ENCODE measurements at regions not wholly inside any gene's neighbourhood (a gene's known extent, or its start where the extent isn't known, plus 50 kb on each side); places are given as distances from the start of the nearest gene placed in this dataset.

GRCh38 chr16:10232757-10233156 lies 50.5 kb upstream of the GRIN2A start:
- no CpG with 5 or more reads among the region's 1 CpG for WGBS (ENCODE audit: insufficient coverage)
- peaks cover 4% of the 10 kb centered on the region for H3K9me3 ChIP-seq (replicated peaks; ENCODE audit: control insufficient read depth, low read depth, low read length)
- no peaks in the 10 kb centered on the region for H3K36me3 ChIP-seq (ENCODE audit: control insufficient read depth, insufficient read depth, low read length)
- DNase-seq = no peak
- no peak overlapping the region for H3K27ac ChIP-seq (ENCODE audit: low read length)
- no peak overlapping the region for H3K4me3 ChIP-seq (ENCODE audit: low read length)
- H3K4me1 ChIP-seq (ENCODE audit: control insufficient read depth, insufficient read depth, low read length) = no peaks in the 10 kb centered on the region
- no peaks in the 10 kb centered on the region for H3K27me3 ChIP-seq (ENCODE audit: control insufficient read depth, insufficient read depth, low read length)

GRCh38 chr16:10239640-10240039 lies 57.4 kb upstream of the GRIN2A start:
- Histone ChIP-seq H3K27ac (ENCODE audit: low read length) (no peak overlapping the region), H3K27me3 (ENCODE audit: control insufficient read depth, insufficient read depth, low read length) (peaks cover 4% of the 10 kb centered on the region), H3K9me3 (replicated peaks; ENCODE audit: control insufficient read depth, low read depth, low read length) (no peaks in the 10 kb centered on the region), H3K36me3 (ENCODE audit: control insufficient read depth, insufficient read depth, low read length) (no peaks in the 10 kb centered on the region), H3K4me1 (ENCODE audit: control insufficient read depth, insufficient read depth, low read length) (no peaks in the 10 kb centered on the region), H3K4me3 (ENCODE audit: low read length) (no peak overlapping the region)
- DNase-seq = no peak
- 64% methylated on average over 3 of the region's 8 CpGs for WGBS (ENCODE audit: insufficient coverage)

GRCh38 chr16:10240854-10241613 lies 58.8 kb upstream of the GRIN2A start:
- WGBS (ENCODE audit: insufficient coverage) = 83% methylated on average over 1 of the region's 7 CpGs
- Histone ChIP-seq H3K9me3 (replicated peaks; ENCODE audit: control insufficient read depth, low read depth, low read length) (no peaks in the 10 kb centered on the region), H3K4me1 (ENCODE audit: control insufficient read depth, insufficient read depth, low read length) (no peaks in the 10 kb centered on the region), H3K36me3 (ENCODE audit: control insufficient read depth, insufficient read depth, low read length) (no peaks in the 10 kb centered on the region), H3K27ac (ENCODE audit: low read length) (no peak overlapping the region), H3K4me3 (ENCODE audit: low read length) (no peak overlapping the region), H3K27me3 (ENCODE audit: control insufficient read depth, insufficient read depth, low read length) (peaks cover 7% of the 10 kb centered on the region)
- DNase-seq = no peak

- Histone ChIP-seq H3K27ac (ENCODE audit: low read length) (no peak overlapping the region), H3K9me3 (replicated peaks; ENCODE audit: control insufficient read depth, low read depth, low read length) (no peaks in the 10 kb centered on the region), H3K4me1 (ENCODE audit: control insufficient read depth, insufficient read depth, low read length) (no peaks in the 10 kb centered on the region), H3K4me3 (ENCODE audit: low read length) (no peak overlapping the region), H3K36me3 (ENCODE audit: control insufficient read depth, insufficient read depth, low read length) (no peaks in the 10 kb centered on the region), H3K27me3 (ENCODE audit: control insufficient read depth, insufficient read depth, low read length) (peaks cover 7% of the 10 kb centered on the region)
- DNase-seq = no peak
- WGBS (ENCODE audit: insufficient coverage) = 10% methylated on average over 1 of the region's 2 CpGs
Observed at GRCh38 chr16:10242097-10242496, 59.9 kb upstream of the GRIN2A start.

GRCh38 chr16:10242916-10243315 lies 60.7 kb upstream of the GRIN2A start:
- Histone ChIP-seq H3K36me3 (ENCODE audit: control insufficient read depth, insufficient read depth, low read length) (no peaks in the 10 kb centered on the region), H3K27me3 (ENCODE audit: control insufficient read depth, insufficient read depth, low read length) (peaks cover 7% of the 10 kb centered on the region), H3K9me3 (replicated peaks; ENCODE audit: control insufficient read depth, low read depth, low read length) (no peaks in the 10 kb centered on the region), H3K4me3 (ENCODE audit: low read length) (no peak overlapping the region), H3K4me1 (ENCODE audit: control insufficient read depth, insufficient read depth, low read length) (no peaks in the 10 kb centered on the region), H3K27ac (ENCODE audit: low read length) (no peak overlapping the region)
- WGBS (ENCODE audit: insufficient coverage) = 100% methylated on average over 1 of the region's 6 CpGs
- no peak for DNase-seq

GRCh38 chr16:10245002-10245401 lies 62.8 kb upstream of the GRIN2A start:
- no CpG with 5 or more reads among the region's 10 CpGs for WGBS (ENCODE audit: insufficient coverage)
- no peak overlapping the region for H3K27ac ChIP-seq (ENCODE audit: low read length)
- H3K36me3 ChIP-seq (ENCODE audit: control insufficient read depth, insufficient read depth, low read length) = no peaks in the 10 kb centered on the region
- DNase-seq = no peak
- no peak overlapping the region for H3K4me3 ChIP-seq (ENCODE audit: low read length)
- peaks cover 5% of the 10 kb centered on the region for H3K27me3 ChIP-seq (ENCODE audit: control insufficient read depth, insufficient read depth, low read length)
- H3K9me3 ChIP-seq (replicated peaks; ENCODE audit: control insufficient read depth, low read depth, low read length) = no peaks in the 10 kb centered on the region
- H3K4me1 ChIP-seq (ENCODE audit: control insufficient read depth, insufficient read depth, low read length) = no peaks in the 10 kb centered on the region

- 35% methylated on average over 11 of the region's 12 CpGs for WGBS (ENCODE audit: insufficient coverage)
Observed at GRCh38 chr16:10250137-10250828, 68.1 kb upstream of the GRIN2A start.

GRCh38 chr16:10252155-10252554 lies 69.9 kb upstream of the GRIN2A start:
- H3K4me3 ChIP-seq (ENCODE audit: low read length) = no peak overlapping the region
- 86% methylated on average over 31 of the region's 31 CpGs for WGBS (ENCODE audit: insufficient coverage)
- no peak overlapping the region for H3K27ac ChIP-seq (ENCODE audit: low read length)
- H3K4me1 ChIP-seq (ENCODE audit: control insufficient read depth, insufficient read depth, low read length) = no peaks in the 10 kb centered on the region
- H3K9me3 ChIP-seq (replicated peaks; ENCODE audit: control insufficient read depth, low read depth, low read length) = no peaks in the 10 kb centered on the region
- H3K27me3 ChIP-seq (ENCODE audit: control insufficient read depth, insufficient read depth, low read length) = peaks cover 4% of the 10 kb centered on the region
- H3K36me3 ChIP-seq (ENCODE audit: control insufficient read depth, insufficient read depth, low read length) = no peaks in the 10 kb centered on the region
- DNase-seq = no peak

More at GRCh38 chr16:10250137-10250828, 68.1 kb upstream of the GRIN2A start:
- Histone ChIP-seq H3K9me3 (replicated peaks; ENCODE audit: control insufficient read depth, low read depth, low read length) (no peaks in the 10 kb centered on the region), H3K4me3 (ENCODE audit: low read length) (no peak overlapping the region), H3K4me1 (ENCODE audit: control insufficient read depth, insufficient read depth, low read length) (no peaks in the 10 kb centered on the region), H3K36me3 (ENCODE audit: control insufficient read depth, insufficient read depth, low read length) (no peaks in the 10 kb centered on the region), H3K27ac (ENCODE audit: low read length) (no peak overlapping the region), H3K27me3 (ENCODE audit: control insufficient read depth, insufficient read depth, low read length) (peaks cover 4% of the 10 kb centered on the region)
- no peak for DNase-seq

GRCh38 chr16:10253409-10253808 lies 71.2 kb upstream of the GRIN2A start:
- Histone ChIP-seq H3K4me1 (ENCODE audit: control insufficient read depth, insufficient read depth, low read length) (no peaks in the 10 kb centered on the region), H3K9me3 (replicated peaks; ENCODE audit: control insufficient read depth, low read depth, low read length) (no peaks in the 10 kb centered on the region), H3K27me3 (ENCODE audit: control insufficient read depth, insufficient read depth, low read length) (peaks cover 6% of the 10 kb centered on the region), H3K27ac (ENCODE audit: low read length) (no peak overlapping the region), H3K4me3 (ENCODE audit: low read length) (no peak overlapping the region), H3K36me3 (ENCODE audit: control insufficient read depth, insufficient read depth, low read length) (no peaks in the 10 kb centered on the region)
- 4% methylated on average over 6 of the region's 10 CpGs for WGBS (ENCODE audit: insufficient coverage)
- DNase-seq = no peak

GRCh38 chr16:10255728-10256127 lies 73.5 kb upstream of the GRIN2A start:
- Histone ChIP-seq H3K4me1 (ENCODE audit: control insufficient read depth, insufficient read depth, low read length) (no peaks in the 10 kb centered on the region), H3K9me3 (replicated peaks; ENCODE audit: control insufficient read depth, low read depth, low read length) (no peaks in the 10 kb centered on the region), H3K27ac (ENCODE audit: low read length) (no peak overlapping the region), H3K4me3 (ENCODE audit: low read length) (no peak overlapping the region), H3K27me3 (ENCODE audit: control insufficient read depth, insufficient read depth, low read length) (peaks cover 6% of the 10 kb centered on the region), H3K36me3 (ENCODE audit: control insufficient read depth, insufficient read depth, low read length) (no peaks in the 10 kb centered on the region)
- WGBS (ENCODE audit: insufficient coverage) = 51% methylated on average over 3 of the region's 3 CpGs
- DNase-seq = no peak

Measured in muscle of leg (tissue), 3 donors.